Activated naive CD4-positive, alpha-beta T cell treated with anti-CD3 and anti-CD28 coated beads, Interleukin-2, amount 50 U/mL, for 72 hours (primary cell): ENCODE measurements at regions not wholly inside any gene's neighbourhood (a gene's known extent, or its start where the extent isn't known, plus 50 kb on each side); places are given as distances from the start of the nearest gene placed in this dataset.

Experiments
- ATAC-seq, 2 donors: fragments of 150-1000 bp; cut with Tn5 transposase; 2 replicates each; pipeline ENCODE4 v1.10.0; 2021; ENCODE audit warnings: mild to moderate bottlenecking in 2 of 2, moderate library complexity in 2 of 2
- DNase-seq, 2 donors: peaks; one replicate each; pipeline ENCODE4 v3.0.0; 2021 to 2022; ENCODE audit warnings: low spot score in 2 of 2
- H3K27ac Mint-ChIP-seq, 2 donors: one replicate each; pipeline ENCODE4 v1.8.0; 2022; ENCODE audit warnings: mild to moderate bottlenecking in 2 of 2, mixed read lengths in 2 of 2
- H3K36me3 Mint-ChIP-seq, 2 donors: one replicate each; pipeline ENCODE4 v1.8.0; 2022; ENCODE audit warnings: mixed read lengths in 2 of 2
- H3K9me3 Mint-ChIP-seq, 2 donors: one replicate each; pipeline ENCODE4 v1.8.0; 2022; ENCODE audit warnings: mixed read lengths in 2 of 2

GRCh38 chr11:103530257-103530656 is 421.0 kb downstream of the DYNC2H1 start:
- DNase-seq (no peak), ATAC-seq (no peak)
- no peaks in the 10 kb centered on the region for H3K36me3 Mint-ChIP-seq
- H3K27ac Mint-ChIP-seq, result no peak overlapping the region
- H3K9me3 Mint-ChIP-seq, result no peaks in the 10 kb centered on the region

DNA sequence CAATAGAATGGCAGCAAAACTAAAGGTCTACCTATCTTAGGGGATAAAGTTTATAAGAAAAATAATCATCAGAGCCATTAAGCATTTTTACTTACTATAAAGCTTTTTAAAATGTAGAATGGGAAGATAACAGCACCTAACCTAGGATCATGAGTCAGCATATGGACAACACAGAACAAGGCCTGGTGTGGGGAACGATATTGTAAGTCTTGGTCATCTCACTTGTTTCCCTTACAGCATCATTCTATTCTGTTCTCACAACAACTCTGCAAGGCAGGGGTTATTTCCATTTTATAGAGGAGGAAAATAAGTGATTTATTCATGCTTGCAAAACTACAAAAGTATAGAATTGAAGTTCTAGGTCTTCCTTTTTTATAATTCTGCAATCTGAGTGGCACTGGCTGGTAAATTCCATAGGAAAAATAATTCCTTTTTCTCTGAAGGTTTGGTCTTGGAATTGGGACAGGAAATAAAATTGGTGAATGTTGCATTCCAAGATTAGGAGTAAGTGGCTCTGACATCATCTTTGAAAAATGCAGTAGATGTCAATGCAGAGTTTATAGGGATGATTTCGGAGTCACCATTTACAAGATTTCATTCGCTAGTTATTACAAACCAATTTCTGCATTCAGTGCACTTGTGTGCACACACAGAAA is 423.0 kb downstream of the DYNC2H1 start:
- DNase-seq (no peak), ATAC-seq (no peak)
- Mint-ChIP-seq H3K9me3 (no peaks in the 10 kb centered on the region), H3K27ac (no peak overlapping the region), H3K36me3 (no peaks in the 10 kb centered on the region)

GRCh38 chr11:103534191-103534590 is 425.0 kb downstream of the DYNC2H1 start:
- DNase-seq (no peak), ATAC-seq (no peak)
- Mint-ChIP-seq H3K36me3 (no peaks in the 10 kb centered on the region), H3K27ac (no peak overlapping the region), H3K9me3 (no peaks in the 10 kb centered on the region)

DNA sequence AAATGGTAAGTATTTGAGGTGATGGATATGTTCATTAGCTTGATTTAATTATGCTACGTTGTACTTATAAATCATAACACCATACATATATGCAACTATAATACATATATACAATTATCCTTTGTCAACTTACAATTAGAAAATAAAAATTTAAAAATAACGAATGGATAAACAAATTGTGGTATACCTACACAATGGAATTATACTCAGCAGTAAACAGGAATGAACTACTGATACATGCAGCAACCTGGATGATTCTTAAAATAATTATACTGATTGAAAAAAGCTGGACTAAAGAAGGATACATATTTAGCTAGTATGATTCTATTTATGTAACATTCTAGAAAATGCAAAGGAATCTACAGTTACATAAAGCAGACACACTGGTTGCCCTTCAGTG is 425.7 kb downstream of the DYNC2H1 start:
- Mint-ChIP-seq H3K9me3 (no peaks in the 10 kb centered on the region), H3K36me3 (no peaks in the 10 kb centered on the region), H3K27ac (no peak overlapping the region)
- ATAC-seq (no peak), DNase-seq (no peak)

DNA sequence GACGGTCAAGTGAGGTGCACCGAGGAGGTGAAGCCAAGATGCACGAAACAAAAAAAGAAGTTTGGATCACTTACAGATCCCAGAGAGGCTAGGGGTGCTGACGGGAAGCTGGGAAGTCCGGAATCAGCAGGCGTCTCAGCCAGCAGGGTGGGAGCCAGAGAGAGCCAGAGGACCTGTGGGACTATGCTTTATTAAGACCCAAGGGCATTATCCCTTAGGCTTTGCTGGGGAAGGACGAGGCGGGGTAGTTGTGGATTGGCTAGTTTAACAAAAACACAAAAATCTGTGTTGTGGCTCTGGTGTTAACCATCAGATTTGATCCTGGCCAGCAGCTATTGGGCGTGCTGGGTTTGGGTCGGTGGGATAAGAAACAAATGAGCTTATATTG is 427.1 kb downstream of the DYNC2H1 start:
- DNase-seq (no peak), ATAC-seq (no peak)
- no peaks in the 10 kb centered on the region for H3K36me3 Mint-ChIP-seq
- H3K27ac Mint-ChIP-seq, result no peak overlapping the region
- H3K9me3 Mint-ChIP-seq, result peaks cover 7% of the 10 kb centered on the region in 2 donors

DNA sequence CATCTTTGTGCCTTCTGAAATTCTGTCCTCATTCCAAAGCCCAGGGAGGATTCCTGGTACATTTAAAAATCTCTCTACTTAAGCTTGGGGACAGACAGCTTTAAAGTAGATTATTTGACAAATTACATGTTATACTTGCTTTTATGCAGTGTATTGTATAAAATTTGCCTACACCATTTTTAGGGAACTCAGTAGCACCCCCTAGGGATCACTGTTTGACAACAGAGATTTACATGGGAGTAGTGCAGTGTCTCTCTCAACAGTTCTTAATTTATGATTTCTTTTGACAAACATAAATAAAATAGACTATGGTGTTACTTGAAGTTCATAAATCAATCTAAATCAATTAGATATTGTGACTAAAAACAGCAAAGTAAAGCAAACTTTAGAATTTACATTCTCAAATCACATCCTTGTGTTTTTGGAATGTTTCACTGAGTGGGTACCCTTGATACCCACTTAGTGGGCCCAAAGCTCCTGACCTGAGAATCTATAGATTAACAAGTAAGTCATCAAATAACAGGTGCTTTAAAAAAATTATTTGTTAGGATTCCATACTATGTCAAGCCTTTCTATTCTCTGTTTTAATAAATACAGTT is 428.8 kb downstream of the DYNC2H1 start:
- Mint-ChIP-seq H3K27ac (no peak overlapping the region), H3K36me3 (no peaks in the 10 kb centered on the region), H3K9me3 (peaks cover 8 to 9% of the 10 kb centered on the region in 2 donors)
- DNase-seq (no peak), ATAC-seq (no peak)

DNA sequence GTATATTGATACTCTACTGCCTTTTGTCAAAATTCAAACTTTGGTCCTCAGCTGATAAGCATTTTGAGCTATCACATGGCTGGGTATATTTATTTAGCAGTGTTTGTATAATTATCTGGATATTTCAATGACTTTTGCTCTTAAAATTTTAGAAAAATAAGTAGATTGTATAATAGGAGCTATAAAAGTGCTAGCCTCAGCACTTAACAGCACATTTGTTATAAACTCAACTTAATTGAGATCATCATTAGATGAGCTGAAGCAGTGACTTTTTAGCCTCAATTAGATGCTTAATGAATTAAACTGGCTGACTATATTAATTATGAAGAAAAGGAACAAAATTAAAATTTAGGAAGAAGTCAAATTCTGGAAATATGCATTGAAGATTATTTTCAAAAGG is 429.9 kb downstream of the DYNC2H1 start:
- DNase-seq (no peak), ATAC-seq (no peak)
- Mint-ChIP-seq H3K36me3 (no peaks in the 10 kb centered on the region), H3K27ac (no peak overlapping the region), H3K9me3 (peaks cover 8 to 9% of the 10 kb centered on the region in 2 donors)

DNA sequence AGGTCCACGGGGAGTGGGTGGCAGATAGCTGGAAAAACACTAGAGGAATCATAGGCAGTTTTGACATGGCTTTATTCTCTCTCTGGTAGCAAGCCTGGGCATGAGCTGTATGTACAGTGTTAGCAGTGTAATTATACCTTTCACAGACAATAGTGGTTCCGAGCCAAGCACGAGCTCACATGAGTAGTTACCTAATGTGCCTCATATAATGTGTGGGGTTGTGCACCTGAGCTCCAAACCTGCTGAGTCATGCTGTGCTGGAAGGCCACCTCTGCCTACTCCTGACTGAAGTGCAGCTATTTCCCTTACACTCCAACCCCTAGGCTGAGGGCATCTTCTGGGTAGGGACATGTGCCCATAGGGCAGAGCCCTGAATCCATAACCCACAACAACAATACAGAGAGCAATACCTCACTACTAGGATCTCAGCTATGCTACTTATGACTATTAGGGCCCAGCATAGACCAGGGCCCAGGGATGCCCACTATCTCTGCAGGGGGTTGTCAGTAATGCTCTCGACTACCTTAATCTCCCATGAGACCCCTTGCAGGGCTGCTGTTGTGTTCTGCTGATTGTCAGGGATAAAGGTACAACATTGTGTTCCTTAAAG is 432.1 kb downstream of the DYNC2H1 start:
- peaks cover 8 to 14% of the 10 kb centered on the region in 2 donors for H3K9me3 Mint-ChIP-seq
- ATAC-seq, result no peak

GRCh38 chr11:103542851-103543250 is 433.6 kb downstream of the DYNC2H1 start:
- H3K27ac Mint-ChIP-seq, result no peak overlapping the region
- H3K9me3 Mint-ChIP-seq, result peaks cover 8 to 14% of the 10 kb centered on the region in 2 donors
- no peaks in the 10 kb centered on the region for H3K36me3 Mint-ChIP-seq

More for the DNA sequence above, 432.1 kb downstream of the DYNC2H1 start:
- H3K27ac Mint-ChIP-seq, result no peak overlapping the region
- DNase-seq, result no peak
- no peaks in the 10 kb centered on the region for H3K36me3 Mint-ChIP-seq

GRCh38 chr11:103543456-103543855 is 434.2 kb downstream of the DYNC2H1 start:
- Mint-ChIP-seq H3K9me3 (peaks cover 8 to 14% of the 10 kb centered on the region in 2 donors), H3K36me3 (no peaks in the 10 kb centered on the region), H3K27ac (no peak overlapping the region)
- no peak for ATAC-seq
- no peak for DNase-seq

More at GRCh38 chr11:103542851-103543250, 433.6 kb downstream of the DYNC2H1 start:
- ATAC-seq (no peak), DNase-seq (no peak)

DNA sequence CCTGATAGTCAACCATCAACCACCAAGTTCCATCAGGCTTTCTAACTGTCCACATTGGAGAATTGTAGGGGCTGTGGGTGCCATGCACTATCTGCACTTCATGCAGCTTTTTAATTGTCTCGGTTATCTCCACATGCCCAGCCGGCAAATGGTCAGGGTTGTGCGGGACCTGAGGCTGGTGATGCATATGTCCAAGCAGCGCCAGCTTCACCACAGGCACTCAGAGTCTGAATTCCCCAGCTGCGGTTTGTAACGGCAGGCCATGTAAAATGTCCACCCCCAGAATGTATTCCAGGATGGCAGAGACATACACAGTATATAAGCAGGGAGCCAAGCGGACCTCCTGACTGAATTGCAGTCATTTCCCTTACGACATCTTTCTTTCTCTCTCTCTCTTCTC is 435.6 kb downstream of the DYNC2H1 start:
- DNase-seq (no peak), ATAC-seq (no peak)
- Mint-ChIP-seq H3K36me3 (no peaks in the 10 kb centered on the region), H3K9me3 (peaks cover 8 to 14% of the 10 kb centered on the region in 2 donors), H3K27ac (no peak overlapping the region)

GRCh38 chr11:103545551-103545950 is 436.3 kb downstream of the DYNC2H1 start:
- DNase-seq, result no peak
- no peak for ATAC-seq
- Mint-ChIP-seq H3K36me3 (no peaks in the 10 kb centered on the region), H3K27ac (no peak overlapping the region), H3K9me3 (peaks cover 4 to 11% of the 10 kb centered on the region in 2 donors)

DNA sequence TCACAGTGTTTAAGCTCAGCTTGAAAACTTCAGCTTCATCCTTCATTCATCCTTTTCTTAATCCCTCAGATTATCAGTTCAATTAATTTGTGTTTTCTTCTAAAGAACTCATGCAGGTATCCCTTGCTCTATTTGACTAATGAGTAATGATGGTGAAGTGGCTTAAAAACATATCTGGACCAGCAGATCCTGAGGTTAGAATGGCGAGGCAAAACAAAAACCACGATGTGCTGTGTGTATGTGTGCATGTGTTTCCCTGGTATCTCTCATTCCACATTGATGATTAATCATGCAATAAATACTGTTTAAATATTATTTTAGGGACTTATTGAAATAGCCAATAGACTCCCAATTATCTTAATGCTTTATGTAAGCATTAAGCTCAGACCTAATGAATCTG is 437.0 kb downstream of the DYNC2H1 start:
- Mint-ChIP-seq H3K9me3 (peaks cover 2 to 8% of the 10 kb centered on the region in 2 donors), H3K27ac (no peak overlapping the region), H3K36me3 (no peaks in the 10 kb centered on the region)
- ATAC-seq, result no peak
- no peak for DNase-seq

DNA sequence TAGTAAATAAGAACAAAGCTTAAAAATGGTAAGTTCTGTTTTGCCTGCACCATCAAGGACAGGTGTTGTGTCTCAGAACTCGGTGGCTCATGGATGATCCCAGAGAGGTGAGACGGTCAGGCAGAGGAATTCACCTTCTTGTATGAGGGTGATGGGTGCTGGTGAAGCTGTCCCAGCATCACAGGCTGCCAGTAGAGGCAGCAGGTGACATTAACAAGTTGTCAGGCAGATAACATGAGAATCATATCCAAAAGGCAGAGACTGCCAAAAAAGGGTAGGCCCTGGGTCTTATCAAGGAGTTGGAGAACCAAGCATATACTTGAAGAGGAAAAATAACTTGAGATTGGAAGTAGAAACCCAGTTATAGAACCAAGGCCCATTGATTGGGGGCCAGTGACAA is 437.8 kb downstream of the DYNC2H1 start:
- Mint-ChIP-seq H3K36me3 (no peaks in the 10 kb centered on the region), H3K27ac (no peak overlapping the region), H3K9me3 (peaks cover 0 to 4% of the 10 kb centered on the region in 2 donors)
- ATAC-seq, result no peak
- DNase-seq, result no peak

GRCh38 chr11:103547691-103548090 is 438.5 kb downstream of the DYNC2H1 start:
- Mint-ChIP-seq H3K36me3 (no peaks in the 10 kb centered on the region), H3K27ac (no peak overlapping the region), H3K9me3 (peaks cover 0 to 4% of the 10 kb centered on the region in 2 donors)
- ATAC-seq (no peak), DNase-seq (no peak)

DNA sequence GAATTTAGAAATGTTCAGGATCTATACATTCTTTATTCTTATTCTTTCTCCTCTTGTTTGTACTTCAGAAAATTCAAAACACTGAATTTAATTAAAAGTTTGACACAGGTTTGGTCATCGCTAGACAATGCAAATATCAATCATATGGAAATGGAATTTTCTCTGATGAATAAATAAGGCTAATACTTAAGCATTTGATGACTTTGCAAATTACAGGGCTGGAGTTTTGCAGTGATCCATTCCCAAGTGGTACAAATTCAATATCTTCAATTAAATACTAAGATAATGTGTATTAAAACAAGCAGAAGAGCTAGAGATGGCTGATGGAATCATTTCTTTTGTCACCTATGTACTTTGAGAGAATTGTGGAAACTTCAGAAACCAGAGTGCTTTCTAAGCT is 439.6 kb downstream of the DYNC2H1 start:
- ATAC-seq (no peak), DNase-seq (no peak)
- no peaks in the 10 kb centered on the region for H3K36me3 Mint-ChIP-seq
- H3K9me3 Mint-ChIP-seq, result peaks cover 0 to 4% of the 10 kb centered on the region in 2 donors
- no peak overlapping the region for H3K27ac Mint-ChIP-seq

GRCh38 chr11:103550811-103551210 is 441.6 kb downstream of the DYNC2H1 start:
- ATAC-seq, result no peak
- Mint-ChIP-seq H3K27ac (no peak overlapping the region), H3K36me3 (no peaks in the 10 kb centered on the region), H3K9me3 (no peaks in the 10 kb centered on the region)
- DNase-seq, result no peak

DNA sequence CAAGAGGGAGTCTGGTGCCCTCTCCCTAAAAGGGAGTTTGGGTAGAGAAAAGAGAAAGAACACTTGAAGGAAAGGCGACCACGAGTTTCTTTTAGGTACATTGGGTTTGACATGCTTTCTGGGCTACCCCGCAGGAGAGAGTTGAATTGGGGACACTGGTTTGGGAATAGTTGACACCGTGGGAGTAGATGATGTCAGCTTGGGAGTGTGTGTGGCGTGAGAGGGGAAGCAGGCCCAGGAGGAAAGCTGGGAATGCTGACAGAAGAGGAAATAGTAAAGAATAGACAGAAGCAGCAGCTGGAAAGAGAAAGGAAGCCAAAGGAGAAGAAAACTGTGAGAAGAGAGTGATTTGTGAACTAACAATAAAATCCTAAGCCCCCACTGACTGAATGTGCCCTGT is 442.9 kb downstream of the DYNC2H1 start:
- no peak for DNase-seq
- Mint-ChIP-seq H3K36me3 (no peaks in the 10 kb centered on the region), H3K27ac (no peak overlapping the region), H3K9me3 (no peaks in the 10 kb centered on the region)
- ATAC-seq, result no peak
